D721Med (cell line): ENCODE measurements at regions not wholly inside any gene's neighbourhood (a gene's known extent, or its start where the extent isn't known, plus 50 kb on each side); places are given as distances from the start of the nearest gene placed in this dataset.

Experiments
- DNase-seq: peaks from one replicate; pipeline ENCODE4 v3.0.0; 2011; ENCODE audit warnings: low spot score; ENCODE audit not compliant: insufficient read length
- FAIRE-seq: peaks from 2 replicates; lab custom pipeline; 2011; peaks lifted over from hg19 to GRCh38; lab: Jason Lieb, UNC
- TF ChIP-seq, protein P1 (sequence below): IDR thresholded peaks from 2 replicates; pipeline ENCODE4 v1.5.1; 2012; ENCODE audit warnings: mild to moderate bottlenecking, control low read depth; ENCODE audit not compliant: insufficient read depth; ENCODE audit errors: missing control alignments

DNA sequence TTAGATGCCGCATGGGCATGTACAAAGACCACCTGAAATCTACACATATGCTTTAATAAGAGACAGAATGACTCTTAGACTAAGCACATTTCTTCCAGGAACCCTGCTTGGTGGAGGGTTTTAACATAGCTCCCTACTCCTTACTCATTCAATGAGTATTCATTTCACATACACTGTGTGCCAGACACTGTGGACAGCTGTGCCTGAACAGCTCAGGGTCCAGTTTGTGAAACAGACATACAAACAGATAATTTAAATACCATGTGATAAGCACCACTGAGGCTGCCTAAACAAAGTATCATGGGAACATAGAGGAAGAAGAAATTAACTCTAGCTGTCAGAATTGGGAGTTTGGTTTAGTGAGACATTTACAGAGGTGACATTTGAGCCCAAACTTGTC lies 65.2 kb upstream of the ITPRID1 start:
- DNase-seq (no peak), FAIRE-seq (no peak)

GRCh38 chr7:31455844-31456243 lies 58.0 kb upstream of the ITPRID1 start:
- no peak for DNase-seq
- TF ChIP-seq, protein P1, sequence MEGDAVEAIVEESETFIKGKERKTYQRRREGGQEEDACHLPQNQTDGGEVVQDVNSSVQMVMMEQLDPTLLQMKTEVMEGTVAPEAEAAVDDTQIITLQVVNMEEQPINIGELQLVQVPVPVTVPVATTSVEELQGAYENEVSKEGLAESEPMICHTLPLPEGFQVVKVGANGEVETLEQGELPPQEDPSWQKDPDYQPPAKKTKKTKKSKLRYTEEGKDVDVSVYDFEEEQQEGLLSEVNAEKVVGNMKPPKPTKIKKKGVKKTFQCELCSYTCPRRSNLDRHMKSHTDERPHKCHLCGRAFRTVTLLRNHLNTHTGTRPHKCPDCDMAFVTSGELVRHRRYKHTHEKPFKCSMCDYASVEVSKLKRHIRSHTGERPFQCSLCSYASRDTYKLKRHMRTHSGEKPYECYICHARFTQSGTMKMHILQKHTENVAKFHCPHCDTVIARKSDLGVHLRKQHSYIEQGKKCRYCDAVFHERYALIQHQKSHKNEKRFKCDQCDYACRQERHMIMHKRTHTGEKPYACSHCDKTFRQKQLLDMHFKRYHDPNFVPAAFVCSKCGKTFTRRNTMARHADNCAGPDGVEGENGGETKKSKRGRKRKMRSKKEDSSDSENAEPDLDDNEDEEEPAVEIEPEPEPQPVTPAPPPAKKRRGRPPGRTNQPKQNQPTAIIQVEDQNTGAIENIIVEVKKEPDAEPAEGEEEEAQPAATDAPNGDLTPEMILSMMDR: no peak
- no peak for FAIRE-seq

More for the DNA sequence above, 65.2 kb upstream of the ITPRID1 start:
- TF ChIP-seq, protein P1: no peak

- TF ChIP-seq, protein P1: no peak
- DNase-seq (no peak), FAIRE-seq (no peak)
These were observed 57.1 kb upstream of the ITPRID1 start for GRCh38 chr7:31456646-31457368.

- no peak for FAIRE-seq
- no peak for DNase-seq
- TF ChIP-seq, protein P1: no peak
These were observed 56.3 kb upstream of the ITPRID1 start for GRCh38 chr7:31457551-31457950.

GRCh38 chr7:31458203-31458602 lies 55.7 kb upstream of the ITPRID1 start:
- TF ChIP-seq, protein P1: no peak
- DNase-seq: no peak
- no peak for FAIRE-seq

- DNase-seq: no peak
- TF ChIP-seq, protein P1: no peak
- no peak for FAIRE-seq
These were observed 51.3 kb upstream of the ITPRID1 start for GRCh38 chr7:31462636-31463035.
